ENCODE measurements at regions not wholly inside any gene's neighbourhood (a gene's known extent, or its start where the extent isn't known, plus 50 kb on each side); places are given as distances from the start of the nearest gene placed in this dataset.

GRCh38 chr12:53804429-53804828 is 52.6 kb upstream of the CISTR start:
- TF ChIP-seq CTCF (CRISPR knock-in tag; IDR thresholded peaks at IDR 0.05) (no peak), EP300 (IDR thresholded peaks at IDR 0.05; ENCODE audit: low read depth in 2 of 2, low read length in 2 of 2) (no peak), EP300 (CRISPR knock-in tag; IDR thresholded peaks at IDR 0.05; ENCODE audit: borderline replicate concordance) (no peak), ZNF710 (CRISPR knock-in tag; IDR thresholded peaks at IDR 0.05; ENCODE audit: borderline replicate concordance) (no peak), JUNB (CRISPR knock-in tag; IDR thresholded peaks at IDR 0.05; ENCODE audit: borderline replicate concordance) (no peak), ZNF205 (CRISPR knock-in tag; IDR thresholded peaks at IDR 0.05) (no peak), SKI (IDR thresholded peaks at IDR 0.05; ENCODE audit: partially characterized antibody) (no peak), JUND (CRISPR knock-in tag; IDR thresholded peaks at IDR 0.05) (no peak), ZBTB3 (CRISPR knock-in tag; IDR thresholded peaks at IDR 0.05; ENCODE audit: borderline replicate concordance, low read depth) (no peak), ZNF589 (CRISPR knock-in tag; conservative IDR thresholded peaks at IDR 0.05) (no peak)

Data from HepG2 (cell line).